ENCODE measurements at regions not wholly inside any gene's neighbourhood (a gene's known extent, or its start where the extent isn't known, plus 50 kb on each side); places are given as distances from the start of the nearest gene placed in this dataset.

DNA sequence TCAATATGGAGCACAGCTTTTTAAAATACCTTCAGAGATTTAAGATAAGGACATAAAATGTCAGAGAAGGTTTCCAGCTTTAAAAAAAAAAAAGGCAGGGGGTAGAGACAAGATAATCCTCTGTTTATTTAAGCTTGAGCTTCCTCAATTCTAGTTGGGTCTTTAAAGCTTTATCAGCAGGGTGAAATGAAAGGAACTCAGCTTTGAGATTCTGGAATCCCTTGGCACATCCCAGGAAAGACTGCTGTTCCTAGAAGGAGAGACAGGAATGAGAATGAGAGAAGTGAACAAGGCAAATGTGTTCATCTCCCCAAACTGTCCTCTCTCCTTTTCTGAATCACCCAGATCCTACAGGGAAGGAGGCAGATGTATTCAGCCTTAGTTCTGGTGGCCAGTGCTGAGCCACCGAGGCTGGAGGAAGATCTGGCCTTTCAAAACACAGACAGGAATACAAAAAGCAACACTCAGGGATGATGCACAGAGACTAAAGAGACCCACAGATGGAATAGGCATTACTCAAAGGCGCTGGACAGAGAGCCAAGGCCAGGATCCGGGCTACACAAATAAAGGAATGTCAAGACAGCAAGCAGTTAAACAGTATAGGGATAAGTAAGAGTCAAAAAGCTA lies 385.8 kb upstream of the DUSP10 start:
- no peak for TF ChIP-seq POLR2A (IDR thresholded peaks at IDR 0.05)
- TF ChIP-seq, protein P1, sequence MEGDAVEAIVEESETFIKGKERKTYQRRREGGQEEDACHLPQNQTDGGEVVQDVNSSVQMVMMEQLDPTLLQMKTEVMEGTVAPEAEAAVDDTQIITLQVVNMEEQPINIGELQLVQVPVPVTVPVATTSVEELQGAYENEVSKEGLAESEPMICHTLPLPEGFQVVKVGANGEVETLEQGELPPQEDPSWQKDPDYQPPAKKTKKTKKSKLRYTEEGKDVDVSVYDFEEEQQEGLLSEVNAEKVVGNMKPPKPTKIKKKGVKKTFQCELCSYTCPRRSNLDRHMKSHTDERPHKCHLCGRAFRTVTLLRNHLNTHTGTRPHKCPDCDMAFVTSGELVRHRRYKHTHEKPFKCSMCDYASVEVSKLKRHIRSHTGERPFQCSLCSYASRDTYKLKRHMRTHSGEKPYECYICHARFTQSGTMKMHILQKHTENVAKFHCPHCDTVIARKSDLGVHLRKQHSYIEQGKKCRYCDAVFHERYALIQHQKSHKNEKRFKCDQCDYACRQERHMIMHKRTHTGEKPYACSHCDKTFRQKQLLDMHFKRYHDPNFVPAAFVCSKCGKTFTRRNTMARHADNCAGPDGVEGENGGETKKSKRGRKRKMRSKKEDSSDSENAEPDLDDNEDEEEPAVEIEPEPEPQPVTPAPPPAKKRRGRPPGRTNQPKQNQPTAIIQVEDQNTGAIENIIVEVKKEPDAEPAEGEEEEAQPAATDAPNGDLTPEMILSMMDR (IDR thresholded peaks at IDR 0.05), result no peak

All from sigmoid colon (tissue), 3 donors.